ENCODE measurements at regions not wholly inside any gene's neighbourhood (a gene's known extent, or its start where the extent isn't known, plus 50 kb on each side); places are given as distances from the start of the nearest gene placed in this dataset.
"Not testable (repeated sequence)": the region's sequence is repeated elsewhere in the genome, so short reads cannot be mapped to it uniquely, and the experiment has no call there.

DNA sequence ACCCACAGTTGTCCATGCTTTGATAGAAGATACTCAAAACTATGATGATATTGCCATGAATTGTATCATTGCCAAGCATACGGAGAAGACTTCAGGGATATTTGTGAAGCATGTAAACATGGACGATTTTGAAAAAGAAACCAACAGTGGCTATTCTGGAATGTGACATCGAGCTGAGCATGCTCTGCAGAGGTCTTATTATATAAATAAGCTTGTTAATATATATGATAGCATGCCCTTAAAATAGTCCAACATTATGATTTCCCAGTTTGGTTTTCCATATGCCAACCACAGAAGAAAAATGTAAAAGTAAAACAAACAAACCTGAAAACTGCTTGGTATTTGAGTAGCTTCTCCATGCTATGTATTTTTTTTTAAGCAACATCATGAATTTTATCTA, 159.1 kb downstream of the LNPK start (continued):
- TF ChIP-seq, protein P1, sequence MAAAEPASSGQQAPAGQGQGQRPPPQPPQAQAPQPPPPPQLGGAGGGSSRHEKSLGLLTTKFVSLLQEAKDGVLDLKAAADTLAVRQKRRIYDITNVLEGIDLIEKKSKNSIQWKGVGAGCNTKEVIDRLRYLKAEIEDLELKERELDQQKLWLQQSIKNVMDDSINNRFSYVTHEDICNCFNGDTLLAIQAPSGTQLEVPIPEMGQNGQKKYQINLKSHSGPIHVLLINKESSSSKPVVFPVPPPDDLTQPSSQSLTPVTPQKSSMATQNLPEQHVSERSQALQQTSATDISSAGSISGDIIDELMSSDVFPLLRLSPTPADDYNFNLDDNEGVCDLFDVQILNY (CRISPR knock-in tag; IDR thresholded peaks at IDR 0.05), result no peak
- TF ChIP-seq, protein P2, sequence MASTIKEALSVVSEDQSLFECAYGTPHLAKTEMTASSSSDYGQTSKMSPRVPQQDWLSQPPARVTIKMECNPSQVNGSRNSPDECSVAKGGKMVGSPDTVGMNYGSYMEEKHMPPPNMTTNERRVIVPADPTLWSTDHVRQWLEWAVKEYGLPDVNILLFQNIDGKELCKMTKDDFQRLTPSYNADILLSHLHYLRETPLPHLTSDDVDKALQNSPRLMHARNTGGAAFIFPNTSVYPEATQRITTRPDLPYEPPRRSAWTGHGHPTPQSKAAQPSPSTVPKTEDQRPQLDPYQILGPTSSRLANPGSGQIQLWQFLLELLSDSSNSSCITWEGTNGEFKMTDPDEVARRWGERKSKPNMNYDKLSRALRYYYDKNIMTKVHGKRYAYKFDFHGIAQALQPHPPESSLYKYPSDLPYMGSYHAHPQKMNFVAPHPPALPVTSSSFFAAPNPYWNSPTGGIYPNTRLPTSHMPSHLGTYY (CRISPR knock-in tag; IDR thresholded peaks at IDR 0.05), result no peak
- TF ChIP-seq, protein P3, sequence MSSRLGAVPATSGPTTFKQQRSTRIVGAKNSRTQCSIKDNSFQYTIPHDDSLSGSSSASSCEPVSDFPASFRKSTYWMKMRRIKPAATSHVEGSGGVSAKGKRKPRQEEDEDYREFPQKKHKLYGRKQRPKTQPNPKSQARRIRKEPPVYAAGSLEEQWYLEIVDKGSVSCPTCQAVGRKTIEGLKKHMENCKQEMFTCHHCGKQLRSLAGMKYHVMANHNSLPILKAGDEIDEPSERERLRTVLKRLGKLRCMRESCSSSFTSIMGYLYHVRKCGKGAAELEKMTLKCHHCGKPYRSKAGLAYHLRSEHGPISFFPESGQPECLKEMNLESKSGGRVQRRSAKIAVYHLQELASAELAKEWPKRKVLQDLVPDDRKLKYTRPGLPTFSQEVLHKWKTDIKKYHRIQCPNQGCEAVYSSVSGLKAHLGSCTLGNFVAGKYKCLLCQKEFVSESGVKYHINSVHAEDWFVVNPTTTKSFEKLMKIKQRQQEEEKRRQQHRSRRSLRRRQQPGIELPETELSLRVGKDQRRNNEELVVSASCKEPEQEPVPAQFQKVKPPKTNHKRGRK (CRISPR knock-in tag; IDR thresholded peaks at IDR 0.05; ENCODE audit: borderline replicate concordance), result no peak
- TF ChIP-seq JAZF1 (CRISPR knock-in tag; IDR thresholded peaks at IDR 0.05), result no peak
- no peak for TF ChIP-seq ZNF232 (CRISPR knock-in tag; IDR thresholded peaks at IDR 0.05)
- TF ChIP-seq, protein P4, sequence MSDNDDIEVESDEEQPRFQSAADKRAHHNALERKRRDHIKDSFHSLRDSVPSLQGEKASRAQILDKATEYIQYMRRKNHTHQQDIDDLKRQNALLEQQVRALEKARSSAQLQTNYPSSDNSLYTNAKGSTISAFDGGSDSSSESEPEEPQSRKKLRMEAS (CRISPR knock-in tag; IDR thresholded peaks at IDR 0.05), result no peak
- TF ChIP-seq, protein P5, sequence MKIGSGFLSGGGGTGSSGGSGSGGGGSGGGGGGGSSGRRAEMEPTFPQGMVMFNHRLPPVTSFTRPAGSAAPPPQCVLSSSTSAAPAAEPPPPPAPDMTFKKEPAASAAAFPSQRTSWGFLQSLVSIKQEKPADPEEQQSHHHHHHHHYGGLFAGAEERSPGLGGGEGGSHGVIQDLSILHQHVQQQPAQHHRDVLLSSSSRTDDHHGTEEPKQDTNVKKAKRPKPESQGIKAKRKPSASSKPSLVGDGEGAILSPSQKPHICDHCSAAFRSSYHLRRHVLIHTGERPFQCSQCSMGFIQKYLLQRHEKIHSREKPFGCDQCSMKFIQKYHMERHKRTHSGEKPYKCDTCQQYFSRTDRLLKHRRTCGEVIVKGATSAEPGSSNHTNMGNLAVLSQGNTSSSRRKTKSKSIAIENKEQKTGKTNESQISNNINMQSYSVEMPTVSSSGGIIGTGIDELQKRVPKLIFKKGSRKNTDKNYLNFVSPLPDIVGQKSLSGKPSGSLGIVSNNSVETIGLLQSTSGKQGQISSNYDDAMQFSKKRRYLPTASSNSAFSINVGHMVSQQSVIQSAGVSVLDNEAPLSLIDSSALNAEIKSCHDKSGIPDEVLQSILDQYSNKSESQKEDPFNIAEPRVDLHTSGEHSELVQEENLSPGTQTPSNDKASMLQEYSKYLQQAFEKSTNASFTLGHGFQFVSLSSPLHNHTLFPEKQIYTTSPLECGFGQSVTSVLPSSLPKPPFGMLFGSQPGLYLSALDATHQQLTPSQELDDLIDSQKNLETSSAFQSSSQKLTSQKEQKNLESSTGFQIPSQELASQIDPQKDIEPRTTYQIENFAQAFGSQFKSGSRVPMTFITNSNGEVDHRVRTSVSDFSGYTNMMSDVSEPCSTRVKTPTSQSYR (CRISPR knock-in tag; IDR thresholded peaks at IDR 0.05), result no peak
- TF ChIP-seq OVOL2 (CRISPR knock-in tag; IDR thresholded peaks at IDR 0.05; ENCODE audit: borderline replicate concordance), result no peak
- no peak for TF ChIP-seq JUN (CRISPR knock-in tag; IDR thresholded peaks at IDR 0.05)

DNA sequence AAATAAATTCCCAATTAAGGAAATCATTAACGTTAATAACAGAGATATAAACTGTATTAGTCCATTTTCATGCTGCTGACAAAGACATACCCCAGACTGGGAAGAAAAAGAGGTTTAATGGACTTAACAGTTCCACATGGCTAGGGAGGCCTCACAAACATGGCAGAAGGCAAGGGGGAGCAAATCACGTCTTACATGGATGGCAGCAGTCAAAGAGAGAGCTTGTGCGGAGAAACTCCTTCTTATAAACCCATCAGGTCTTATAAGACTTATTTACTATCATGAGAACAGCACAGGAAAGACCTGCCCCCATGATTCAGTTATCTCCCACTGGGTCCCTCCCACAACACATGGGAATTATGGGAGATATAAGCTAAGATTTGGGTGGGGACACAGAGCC, 161.3 kb downstream of the LNPK start:
- CTCF ChIA-PET; H3K9me3 Mint-ChIP-seq; H3K4me3 Mint-ChIP-seq; POLR2A ChIA-PET; DNase-seq (ENCODE audit: low spot score); ATAC-seq; H3K27me3 Mint-ChIP-seq (ENCODE audit: low read depth); H3K27ac Mint-ChIP-seq; H3K36me3 Mint-ChIP-seq: not testable (repeated sequence)
- peaks cover 12% of the 10 kb centered on the region for H3K4me1 Mint-ChIP-seq

DNA sequence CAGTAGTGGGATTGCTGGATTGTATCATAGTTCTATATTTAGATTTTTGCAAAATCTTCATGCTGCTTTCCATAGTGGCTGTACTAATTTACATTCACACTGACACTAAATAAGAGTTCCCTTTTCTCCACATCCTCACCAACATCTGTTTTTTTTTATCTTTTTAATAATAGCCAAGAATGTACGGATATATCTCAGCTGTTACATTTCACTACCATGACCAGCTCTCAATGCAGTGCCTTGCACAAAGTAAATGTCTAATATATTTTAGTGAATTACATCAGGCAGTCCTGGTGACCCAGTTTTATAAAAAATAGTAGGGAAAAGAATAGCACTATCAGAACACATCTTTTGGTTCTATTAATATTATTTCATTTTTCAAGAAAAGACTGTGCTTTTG, 161.8 kb downstream of the LNPK start:
- DNase-seq (ENCODE audit: low spot score) (no peak), ATAC-seq (no peak)
- Mint-ChIP-seq H3K4me3 (no peak overlapping the region), H3K9me3 (peaks cover 9% of the 10 kb centered on the region), H3K27me3 (ENCODE audit: low read depth) (no peaks in the 10 kb centered on the region), H3K36me3 (no peaks in the 10 kb centered on the region), H3K4me1 (peaks cover 14% of the 10 kb centered on the region), H3K27ac (no peak overlapping the region)
- CTCF ChIA-PET, result no interaction called here
- no peak for TF ChIP-seq ZNF121 (CRISPR knock-in tag; IDR thresholded peaks at IDR 0.05)
- TF ChIP-seq ZNF396 (CRISPR knock-in tag; IDR thresholded peaks at IDR 0.05; ENCODE audit: borderline replicate concordance), result no peak
- TF ChIP-seq, protein P6, sequence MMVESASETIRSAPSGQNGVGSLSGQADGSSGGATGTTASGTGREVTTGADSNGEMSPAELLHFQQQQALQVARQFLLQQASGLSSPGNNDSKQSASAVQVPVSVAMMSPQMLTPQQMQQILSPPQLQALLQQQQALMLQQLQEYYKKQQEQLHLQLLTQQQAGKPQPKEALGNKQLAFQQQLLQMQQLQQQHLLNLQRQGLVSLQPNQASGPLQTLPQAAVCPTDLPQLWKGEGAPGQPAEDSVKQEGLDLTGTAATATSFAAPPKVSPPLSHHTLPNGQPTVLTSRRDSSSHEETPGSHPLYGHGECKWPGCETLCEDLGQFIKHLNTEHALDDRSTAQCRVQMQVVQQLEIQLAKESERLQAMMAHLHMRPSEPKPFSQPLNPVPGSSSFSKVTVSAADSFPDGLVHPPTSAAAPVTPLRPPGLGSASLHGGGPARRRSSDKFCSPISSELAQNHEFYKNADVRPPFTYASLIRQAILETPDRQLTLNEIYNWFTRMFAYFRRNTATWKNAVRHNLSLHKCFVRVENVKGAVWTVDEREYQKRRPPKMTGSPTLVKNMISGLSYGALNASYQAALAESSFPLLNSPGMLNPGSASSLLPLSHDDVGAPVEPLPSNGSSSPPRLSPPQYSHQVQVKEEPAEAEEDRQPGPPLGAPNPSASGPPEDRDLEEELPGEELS (CRISPR knock-in tag; IDR thresholded peaks at IDR 0.05), result no peak
- TF ChIP-seq ETV6 (CRISPR knock-in tag; IDR thresholded peaks at IDR 0.05), result no peak
- TF ChIP-seq, protein P7, sequence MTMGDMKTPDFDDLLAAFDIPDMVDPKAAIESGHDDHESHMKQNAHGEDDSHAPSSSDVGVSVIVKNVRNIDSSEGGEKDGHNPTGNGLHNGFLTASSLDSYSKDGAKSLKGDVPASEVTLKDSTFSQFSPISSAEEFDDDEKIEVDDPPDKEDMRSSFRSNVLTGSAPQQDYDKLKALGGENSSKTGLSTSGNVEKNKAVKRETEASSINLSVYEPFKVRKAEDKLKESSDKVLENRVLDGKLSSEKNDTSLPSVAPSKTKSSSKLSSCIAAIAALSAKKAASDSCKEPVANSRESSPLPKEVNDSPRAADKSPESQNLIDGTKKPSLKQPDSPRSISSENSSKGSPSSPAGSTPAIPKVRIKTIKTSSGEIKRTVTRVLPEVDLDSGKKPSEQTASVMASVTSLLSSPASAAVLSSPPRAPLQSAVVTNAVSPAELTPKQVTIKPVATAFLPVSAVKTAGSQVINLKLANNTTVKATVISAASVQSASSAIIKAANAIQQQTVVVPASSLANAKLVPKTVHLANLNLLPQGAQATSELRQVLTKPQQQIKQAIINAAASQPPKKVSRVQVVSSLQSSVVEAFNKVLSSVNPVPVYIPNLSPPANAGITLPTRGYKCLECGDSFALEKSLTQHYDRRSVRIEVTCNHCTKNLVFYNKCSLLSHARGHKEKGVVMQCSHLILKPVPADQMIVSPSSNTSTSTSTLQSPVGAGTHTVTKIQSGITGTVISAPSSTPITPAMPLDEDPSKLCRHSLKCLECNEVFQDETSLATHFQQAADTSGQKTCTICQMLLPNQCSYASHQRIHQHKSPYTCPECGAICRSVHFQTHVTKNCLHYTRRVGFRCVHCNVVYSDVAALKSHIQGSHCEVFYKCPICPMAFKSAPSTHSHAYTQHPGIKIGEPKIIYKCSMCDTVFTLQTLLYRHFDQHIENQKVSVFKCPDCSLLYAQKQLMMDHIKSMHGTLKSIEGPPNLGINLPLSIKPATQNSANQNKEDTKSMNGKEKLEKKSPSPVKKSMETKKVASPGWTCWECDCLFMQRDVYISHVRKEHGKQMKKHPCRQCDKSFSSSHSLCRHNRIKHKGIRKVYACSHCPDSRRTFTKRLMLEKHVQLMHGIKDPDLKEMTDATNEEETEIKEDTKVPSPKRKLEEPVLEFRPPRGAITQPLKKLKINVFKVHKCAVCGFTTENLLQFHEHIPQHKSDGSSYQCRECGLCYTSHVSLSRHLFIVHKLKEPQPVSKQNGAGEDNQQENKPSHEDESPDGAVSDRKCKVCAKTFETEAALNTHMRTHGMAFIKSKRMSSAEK (CRISPR knock-in tag; IDR thresholded peaks at IDR 0.05; ENCODE audit: borderline replicate concordance), result no peak
- POLR2A ChIA-PET, result no interaction called here
